Cardiac muscle cell (in vitro differentiated cells and primary cell): ENCODE measurements at regions not wholly inside any gene's neighbourhood (a gene's known extent, or its start where the extent isn't known, plus 50 kb on each side); places are given as distances from the start of the nearest gene placed in this dataset.

Experiments used
- DNase-seq, 2 donors: peaks; one replicate each; pipeline versions ENCODE4 v3.0.0 to v3.0.0-alpha.2; 2010 to 2017; ENCODE audit warnings: low read depth in 1 of 2, low spot score in 1 of 2
- H3K27ac ChIP-seq: fragments of 200-600 bp; sonication (generic); 2 replicates; pipeline ENCODE4 v1.5.1; 2016
- H3K27me3 ChIP-seq: fragments of 200-600 bp; sonication (generic); 2 replicates; pipeline ENCODE4 v1.6.0; 2016; ENCODE audit warnings: control low read depth
- H3K36me3 ChIP-seq: fragments of 200-600 bp; sonication (generic); 2 replicates; pipeline ENCODE4 v1.5.1; 2016; ENCODE audit warnings: control low read depth
- H3K4me1 ChIP-seq: fragments of 200-600 bp; sonication (generic); 2 replicates; pipeline ENCODE4 v1.8.1; 2017; ENCODE audit warnings: low read depth, mild to moderate bottlenecking, mixed run types
- H3K4me3 ChIP-seq: fragments of 200-600 bp; sonication (generic); 2 replicates; pipeline ENCODE4 v1.5.1; 2016; ENCODE audit warnings: mild to moderate bottlenecking
- H3K9me3 ChIP-seq: fragments of 200-600 bp; sonication (generic); 2 replicates; pipeline ENCODE4 v1.5.1; 2017; ENCODE audit warnings: low read depth, mild to moderate bottlenecking, control low read depth
- TF ChIP-seq, protein P1 (sequence below): IDR thresholded peaks from 2 replicates; pipeline ENCODE4 v1.5.1; 2012; ENCODE audit warnings: low read depth, mild to moderate bottlenecking, low read length

DNA sequence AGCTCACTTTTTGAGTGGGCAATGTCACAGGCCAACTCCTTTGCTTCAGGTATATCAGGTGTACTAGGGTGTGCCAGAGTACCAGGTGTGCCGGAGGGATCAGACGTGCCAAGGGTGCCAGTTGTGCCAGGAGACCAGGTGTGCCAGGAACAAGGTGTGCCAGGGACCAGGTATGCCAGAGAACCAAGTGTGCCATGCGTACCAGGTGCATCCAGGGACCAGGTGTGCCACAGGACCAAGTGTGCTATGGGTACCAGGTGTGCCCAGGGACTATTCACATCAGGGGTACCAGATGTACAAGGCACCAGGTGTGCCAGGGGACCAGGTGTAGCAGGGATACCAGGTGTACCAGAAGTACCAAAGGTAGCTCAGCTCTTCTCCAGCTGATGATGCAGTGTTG, 174.7 kb upstream of the S1PR3 start:
- Histone ChIP-seq H3K27ac (no peak overlapping the region), H3K4me1 (peaks cover 39% of the 10 kb centered on the region), H3K9me3 (no peaks in the 10 kb centered on the region), H3K36me3 (no peaks in the 10 kb centered on the region), H3K4me3 (no peak overlapping the region), H3K27me3 (no peaks in the 10 kb centered on the region)
- TF ChIP-seq, protein P1, sequence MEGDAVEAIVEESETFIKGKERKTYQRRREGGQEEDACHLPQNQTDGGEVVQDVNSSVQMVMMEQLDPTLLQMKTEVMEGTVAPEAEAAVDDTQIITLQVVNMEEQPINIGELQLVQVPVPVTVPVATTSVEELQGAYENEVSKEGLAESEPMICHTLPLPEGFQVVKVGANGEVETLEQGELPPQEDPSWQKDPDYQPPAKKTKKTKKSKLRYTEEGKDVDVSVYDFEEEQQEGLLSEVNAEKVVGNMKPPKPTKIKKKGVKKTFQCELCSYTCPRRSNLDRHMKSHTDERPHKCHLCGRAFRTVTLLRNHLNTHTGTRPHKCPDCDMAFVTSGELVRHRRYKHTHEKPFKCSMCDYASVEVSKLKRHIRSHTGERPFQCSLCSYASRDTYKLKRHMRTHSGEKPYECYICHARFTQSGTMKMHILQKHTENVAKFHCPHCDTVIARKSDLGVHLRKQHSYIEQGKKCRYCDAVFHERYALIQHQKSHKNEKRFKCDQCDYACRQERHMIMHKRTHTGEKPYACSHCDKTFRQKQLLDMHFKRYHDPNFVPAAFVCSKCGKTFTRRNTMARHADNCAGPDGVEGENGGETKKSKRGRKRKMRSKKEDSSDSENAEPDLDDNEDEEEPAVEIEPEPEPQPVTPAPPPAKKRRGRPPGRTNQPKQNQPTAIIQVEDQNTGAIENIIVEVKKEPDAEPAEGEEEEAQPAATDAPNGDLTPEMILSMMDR: no peak
- no peak for DNase-seq

DNA sequence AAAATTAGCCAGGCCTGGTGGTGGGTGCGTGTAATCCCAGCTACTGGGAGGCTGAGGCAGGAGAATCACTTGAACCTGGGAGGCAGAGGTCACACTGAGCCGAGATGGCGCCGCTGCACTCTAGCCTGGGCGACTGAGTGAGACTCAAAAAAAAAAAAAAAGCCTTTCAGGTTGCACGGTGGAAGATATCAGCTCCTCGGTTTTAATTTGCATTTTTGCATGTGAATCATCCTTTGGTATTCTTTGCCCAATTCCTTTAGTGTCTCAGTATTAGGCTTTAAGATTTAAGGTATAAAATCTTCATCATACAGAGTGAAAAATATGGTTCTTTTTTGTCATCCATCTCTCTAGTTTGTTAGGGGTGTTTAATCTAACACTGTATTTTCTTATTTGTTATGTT, 173.6 kb upstream of the S1PR3 start:
- Histone ChIP-seq H3K27ac (no peak overlapping the region), H3K36me3 (no peaks in the 10 kb centered on the region), H3K4me3 (no peak overlapping the region), H3K9me3 (no peaks in the 10 kb centered on the region), H3K4me1 (peaks cover 34% of the 10 kb centered on the region), H3K27me3 (no peaks in the 10 kb centered on the region)
- TF ChIP-seq, protein P1: no peak
- DNase-seq: no peak

DNA sequence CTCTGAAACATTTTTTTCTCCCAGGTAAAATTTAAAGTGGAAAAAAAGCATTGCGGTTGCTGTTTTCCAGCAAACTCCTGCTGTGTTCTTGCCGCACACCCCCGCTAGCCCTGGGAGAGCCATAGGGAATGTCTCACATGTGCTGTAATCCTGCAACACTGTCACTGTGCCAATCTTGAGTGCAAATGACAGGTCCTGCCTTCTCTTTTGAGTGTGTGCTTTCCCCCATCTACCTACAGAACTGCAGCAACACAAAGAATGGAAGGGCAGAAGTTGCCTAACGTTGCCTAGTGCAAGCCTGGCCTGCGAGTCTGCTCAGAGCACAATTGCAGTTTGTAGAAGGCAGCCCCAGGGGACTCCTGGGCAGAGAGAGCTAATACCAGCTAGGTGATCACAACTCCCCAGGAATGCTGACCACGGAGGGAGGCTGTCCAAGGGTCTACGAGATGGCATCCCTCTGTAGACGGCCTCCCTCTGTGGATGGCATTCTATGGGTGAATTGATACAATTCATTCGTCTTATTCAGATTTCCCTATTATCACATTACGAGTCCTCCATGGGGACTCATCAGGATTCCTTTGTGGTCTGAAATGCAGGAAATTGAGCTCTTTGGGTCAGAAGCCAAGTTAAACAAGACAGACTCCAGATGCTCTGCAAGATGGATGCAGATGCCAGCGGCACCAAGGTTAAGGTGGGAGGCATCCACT, 172.6 kb upstream of the S1PR3 start:
- DNase-seq: peak; percentile 40 to 70
- TF ChIP-seq, protein P1: no peak
- no peaks in the 10 kb centered on the region for H3K27me3 ChIP-seq
- H3K4me3 ChIP-seq: no peak overlapping the region
- H3K4me1 ChIP-seq: peaks cover 27% of the 10 kb centered on the region
- no peaks in the 10 kb centered on the region for H3K9me3 ChIP-seq
- H3K27ac ChIP-seq: peak overlapping the region; percentile 26
- H3K36me3 ChIP-seq: no peaks in the 10 kb centered on the region

DNA sequence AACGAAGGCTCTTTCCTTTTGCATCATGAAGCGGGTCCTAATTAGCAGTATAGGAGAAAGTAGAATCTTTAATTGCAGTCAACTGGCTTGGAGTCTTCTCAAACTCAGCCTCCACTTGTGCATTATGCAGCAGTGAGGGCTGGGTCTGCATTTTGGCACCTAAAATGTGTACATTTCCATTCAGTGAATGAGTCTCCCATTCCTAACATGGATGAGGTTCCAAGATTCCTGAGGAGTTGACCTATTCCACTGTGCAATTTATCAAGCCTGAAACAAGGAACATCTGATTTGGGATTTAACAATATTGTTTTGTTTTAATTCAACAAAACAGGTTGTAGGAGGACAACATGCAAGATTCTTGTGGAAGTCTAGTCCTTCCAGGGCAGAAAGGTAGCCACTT, 171.8 kb upstream of the S1PR3 start:
- Histone ChIP-seq H3K36me3 (no peaks in the 10 kb centered on the region), H3K4me3 (no peak overlapping the region), H3K9me3 (no peaks in the 10 kb centered on the region), H3K4me1 (peaks cover 19% of the 10 kb centered on the region), H3K27ac (no peak overlapping the region), H3K27me3 (no peaks in the 10 kb centered on the region)
- DNase-seq: no peak
- TF ChIP-seq, protein P1: no peak

DNA sequence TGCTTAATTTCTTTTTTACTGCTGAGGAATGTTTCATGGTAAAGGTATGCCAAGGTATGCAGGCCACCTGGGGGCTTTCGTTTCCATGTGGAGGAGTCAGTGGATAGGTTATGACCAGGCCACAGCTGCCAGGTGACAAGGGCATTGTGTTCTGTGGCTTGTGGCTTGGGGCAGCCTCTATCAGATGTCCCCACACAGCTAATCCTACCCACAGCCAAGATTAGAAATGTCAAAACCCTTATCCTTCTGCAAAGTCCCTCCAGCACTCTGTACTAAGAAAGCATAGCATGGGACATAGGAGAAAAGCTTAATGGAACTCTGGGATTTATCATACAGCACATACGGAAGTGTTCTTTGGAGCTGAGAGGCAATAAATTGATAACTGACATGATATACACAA, 171.2 kb upstream of the S1PR3 start:
- Histone ChIP-seq H3K27ac (peak overlapping the region; percentile 20), H3K36me3 (no peaks in the 10 kb centered on the region), H3K4me1 (peaks cover 13% of the 10 kb centered on the region), H3K27me3 (no peaks in the 10 kb centered on the region), H3K9me3 (no peaks in the 10 kb centered on the region), H3K4me3 (no peak overlapping the region)
- TF ChIP-seq, protein P1: no peak
- DNase-seq: no peak
